RPMI7951 (cell line): ENCODE measurements at regions not wholly inside any gene's neighbourhood (a gene's known extent, or its start where the extent isn't known, plus 50 kb on each side); places are given as distances from the start of the nearest gene placed in this dataset.
A peak's percentile ranks its signal among the peaks of the same experiment; 100 is the strongest.

Experiments
- DNase-seq: peaks from one replicate; pipeline ENCODE4 v3.0.0-alpha.2; 2012; ENCODE audit warnings: low read depth

DNA sequence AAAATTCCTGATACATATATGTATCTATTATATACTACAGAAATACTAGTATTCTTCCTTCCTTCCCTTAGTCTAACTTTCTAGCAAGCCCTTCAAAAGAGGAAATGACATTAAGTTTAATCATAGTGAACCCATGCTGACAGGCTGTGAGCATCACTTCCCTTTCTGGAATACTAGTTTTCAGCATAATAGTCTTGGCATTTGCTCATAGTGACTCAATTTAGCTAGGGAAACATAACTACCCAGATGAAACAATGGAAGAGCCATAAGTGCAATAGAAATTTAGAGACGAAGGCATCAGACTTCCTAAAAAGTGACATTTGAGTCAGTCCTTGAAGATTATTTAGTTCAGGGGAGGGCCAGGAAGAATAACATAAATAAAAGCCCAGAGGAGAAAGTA lies 184.5 kb upstream of the CRY1 start:
- DNase-seq = peak; percentile 31

DNA sequence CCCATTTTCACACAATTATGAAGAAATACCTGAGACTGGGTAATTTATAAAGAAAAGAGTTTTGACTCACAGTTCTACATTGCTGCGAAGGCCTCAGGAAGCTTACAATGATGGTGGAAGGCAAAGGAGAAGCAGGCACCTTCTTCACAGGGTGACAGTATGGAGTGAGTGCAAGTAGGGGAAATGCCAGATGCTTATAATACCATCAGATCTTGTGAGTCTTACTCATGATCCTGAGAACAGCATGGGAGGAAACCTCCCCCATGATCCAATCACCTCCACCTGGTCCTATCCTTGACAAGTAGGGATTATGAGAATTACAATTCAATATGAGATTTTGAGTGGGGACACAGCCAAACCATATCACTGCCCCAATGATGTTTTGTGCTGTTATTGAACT lies 189.3 kb upstream of the CRY1 start:
- no peak for DNase-seq

DNA sequence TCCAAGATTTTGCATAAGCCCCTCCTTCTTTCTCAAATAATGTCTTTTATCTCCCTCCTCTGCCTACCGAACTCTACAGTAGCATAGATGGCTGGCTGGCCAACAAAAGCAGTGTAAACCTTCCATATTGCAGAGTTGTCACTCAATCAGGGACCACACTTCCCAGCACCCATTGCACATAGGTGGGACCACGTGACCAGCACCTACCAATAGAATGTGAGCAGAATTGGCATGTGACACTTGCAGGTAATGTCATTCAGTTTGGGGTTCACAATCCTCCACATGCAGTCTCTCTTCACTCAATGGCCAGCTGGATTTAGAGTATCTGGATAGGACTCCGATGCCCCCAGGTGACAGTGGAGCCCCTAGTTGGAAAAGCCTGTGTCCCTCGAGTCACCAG lies 190.3 kb upstream of the CRY1 start:
- no peak for DNase-seq

DNA sequence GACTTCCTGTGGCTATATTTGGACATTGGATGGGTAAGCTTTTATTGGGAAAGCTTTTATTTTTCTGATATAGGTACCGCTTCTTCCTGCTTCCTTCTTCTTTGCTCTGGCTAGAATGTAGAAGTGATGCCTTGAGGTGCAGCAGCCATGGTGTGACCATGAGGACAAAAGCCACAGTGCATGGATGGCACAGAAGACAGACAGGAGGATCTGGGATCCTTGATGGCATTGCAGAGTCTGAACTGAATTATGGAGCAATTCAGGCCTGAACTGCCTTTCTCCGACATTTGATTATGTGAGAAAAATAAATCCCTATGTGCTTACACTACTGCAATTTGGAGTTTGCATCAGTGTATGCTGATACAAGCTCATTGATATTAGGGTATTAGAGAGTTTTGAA lies 191.3 kb upstream of the CRY1 start:
- DNase-seq = no peak

DNA sequence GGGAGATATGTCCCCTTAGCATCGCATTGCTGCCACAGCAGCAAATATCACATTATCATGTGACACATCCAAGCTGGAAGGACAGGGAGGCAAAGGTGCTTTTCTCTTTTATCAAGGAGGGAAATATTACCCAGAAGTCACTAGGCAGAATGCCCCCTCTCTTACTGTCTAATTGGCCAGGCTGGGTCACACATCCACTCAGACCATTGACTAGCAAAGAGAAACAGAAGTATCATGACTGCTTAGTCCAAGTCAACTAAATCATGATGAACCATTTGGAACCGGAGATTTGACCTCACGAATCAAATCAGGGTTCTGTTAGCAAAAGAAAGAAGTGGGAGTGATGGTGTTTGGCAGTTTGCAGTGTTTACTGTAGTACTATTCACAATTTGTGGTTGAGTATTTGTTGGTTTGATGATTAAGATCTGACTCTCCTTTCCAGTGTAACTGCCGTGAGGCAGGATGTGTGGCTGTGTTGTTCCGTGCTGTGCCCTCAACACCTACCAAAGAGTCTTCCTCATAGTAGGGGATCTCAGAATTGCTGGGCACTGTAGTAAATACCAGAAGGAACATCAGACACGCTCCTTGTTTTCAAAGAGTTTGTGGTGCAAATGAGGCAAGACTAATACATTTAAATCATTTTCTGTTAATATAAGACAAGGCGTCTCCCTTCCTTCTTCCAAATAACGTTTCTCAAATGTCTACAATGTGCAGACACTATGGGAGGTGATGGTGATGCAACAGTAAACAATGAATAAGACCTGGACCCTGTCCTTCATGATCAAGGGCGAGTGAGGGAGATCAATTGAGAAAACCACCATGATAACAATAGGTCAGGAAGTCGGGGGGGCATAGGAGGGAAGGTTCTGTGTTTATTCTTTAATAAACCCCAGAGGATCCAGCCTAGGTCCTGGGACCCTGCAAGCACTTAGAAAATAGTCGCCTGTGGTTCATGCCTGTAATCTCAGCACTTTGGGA lies 194.4 kb upstream of the CRY1 start:
- DNase-seq = peak; percentile 35

DNA sequence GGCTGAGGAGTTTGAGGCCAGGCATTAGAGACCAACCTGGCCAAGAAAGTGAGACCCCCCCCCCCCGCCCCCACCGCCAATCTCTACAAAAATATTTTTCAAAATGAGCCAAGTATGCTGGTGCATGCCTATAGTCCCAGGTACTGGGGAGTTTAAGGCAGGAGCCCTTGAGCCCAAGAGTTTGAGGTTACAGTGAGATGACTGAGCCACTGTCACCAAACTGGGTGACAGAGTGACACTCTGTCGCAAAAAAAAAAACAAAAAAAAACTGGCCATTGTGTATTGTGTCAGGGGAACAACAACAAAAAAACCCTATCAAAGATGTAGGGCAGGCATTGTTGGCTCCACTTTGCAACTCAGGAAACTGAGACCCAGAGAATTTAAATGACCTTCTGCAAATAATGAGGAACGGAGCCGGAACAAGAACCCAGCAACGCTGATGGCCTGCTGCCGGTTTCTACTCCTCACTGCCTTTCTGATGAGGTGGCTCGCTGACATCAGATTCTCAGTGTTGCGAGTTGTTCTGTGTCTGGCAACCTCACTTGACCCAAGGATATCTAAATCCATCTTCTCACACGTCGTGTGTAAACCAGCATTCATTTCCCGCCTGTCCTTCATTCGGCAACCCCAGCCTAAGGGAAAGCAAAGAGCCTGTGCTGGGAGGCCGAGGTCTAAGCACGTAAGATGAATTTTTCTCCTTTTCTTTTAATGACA lies 195.2 kb upstream of the CRY1 start:
- peak; percentile 6 for DNase-seq

DNA sequence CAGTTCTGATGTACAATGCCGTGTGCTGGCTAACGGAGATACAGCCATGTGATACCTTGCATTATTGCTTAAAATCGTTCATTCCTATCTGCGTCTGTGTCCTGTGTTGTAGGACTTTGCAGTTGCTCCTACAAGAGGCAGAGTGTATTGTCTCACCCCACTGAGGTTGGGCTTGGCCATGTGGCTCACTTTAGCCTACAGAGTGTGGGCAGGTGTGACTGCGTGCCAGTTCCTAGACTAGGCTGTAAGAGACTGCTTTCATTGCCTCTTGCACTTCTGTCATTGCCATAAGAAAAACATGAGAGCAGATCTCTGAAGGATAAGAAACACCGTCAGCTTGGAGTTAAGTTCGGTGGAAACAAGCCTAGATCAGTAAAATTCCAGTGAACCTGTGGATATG lies 197.7 kb upstream of the CRY1 start:
- DNase-seq = no peak

DNA sequence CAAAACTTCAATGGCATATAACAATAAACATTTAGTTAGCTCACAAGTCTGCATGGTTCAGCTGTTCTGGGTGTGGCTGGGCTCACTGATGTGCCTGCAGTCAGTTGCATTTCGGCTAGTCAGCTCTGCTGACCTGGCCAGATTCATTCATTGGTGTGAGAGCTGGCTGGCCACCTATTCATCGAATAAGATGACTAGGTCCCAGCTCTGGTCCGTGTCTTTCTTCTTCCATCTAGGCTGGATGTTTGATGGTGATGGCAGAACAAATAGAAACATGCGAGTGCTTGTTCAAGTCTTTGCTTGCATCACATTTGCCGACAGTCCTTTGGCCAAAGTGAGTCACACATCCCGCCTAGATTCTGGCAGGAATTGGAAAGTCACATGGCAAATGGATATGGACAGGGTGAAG lies 203.3 kb upstream of the CRY1 start:
- peak; percentile 75 for DNase-seq

DNA sequence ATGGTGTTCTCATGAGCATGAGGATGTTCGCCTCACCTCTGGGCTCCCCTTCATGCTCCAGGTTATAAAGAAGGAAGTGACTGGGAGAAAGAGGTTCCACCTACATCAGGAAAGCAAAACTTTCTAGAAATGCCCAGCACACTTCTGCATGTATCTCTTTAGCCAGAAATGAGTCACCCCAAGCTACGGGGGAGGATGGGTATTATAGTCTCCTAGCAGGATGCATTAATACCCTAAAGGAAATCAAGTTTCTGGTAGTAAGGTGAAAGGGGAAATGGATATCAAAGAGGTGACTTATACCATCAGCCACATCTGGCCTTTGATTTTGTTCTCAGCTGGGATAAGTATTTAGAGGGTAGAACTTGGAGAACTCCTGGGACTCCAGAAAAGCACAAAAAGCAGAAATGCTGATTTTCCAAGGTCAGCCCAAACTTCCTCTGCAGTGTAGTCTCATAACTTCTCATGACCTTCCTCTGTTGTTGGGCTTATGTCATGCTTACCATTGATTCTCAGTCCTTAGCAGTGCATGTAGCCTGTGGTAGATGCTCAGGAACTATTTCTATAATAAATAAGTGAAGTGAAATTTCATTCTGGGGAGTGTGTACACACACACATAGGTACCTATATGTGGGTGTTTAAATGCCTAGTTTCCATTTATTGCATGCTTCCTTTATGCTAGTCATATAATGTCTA lies 209.4 kb upstream of the CRY1 start:
- no peak for DNase-seq

DNA sequence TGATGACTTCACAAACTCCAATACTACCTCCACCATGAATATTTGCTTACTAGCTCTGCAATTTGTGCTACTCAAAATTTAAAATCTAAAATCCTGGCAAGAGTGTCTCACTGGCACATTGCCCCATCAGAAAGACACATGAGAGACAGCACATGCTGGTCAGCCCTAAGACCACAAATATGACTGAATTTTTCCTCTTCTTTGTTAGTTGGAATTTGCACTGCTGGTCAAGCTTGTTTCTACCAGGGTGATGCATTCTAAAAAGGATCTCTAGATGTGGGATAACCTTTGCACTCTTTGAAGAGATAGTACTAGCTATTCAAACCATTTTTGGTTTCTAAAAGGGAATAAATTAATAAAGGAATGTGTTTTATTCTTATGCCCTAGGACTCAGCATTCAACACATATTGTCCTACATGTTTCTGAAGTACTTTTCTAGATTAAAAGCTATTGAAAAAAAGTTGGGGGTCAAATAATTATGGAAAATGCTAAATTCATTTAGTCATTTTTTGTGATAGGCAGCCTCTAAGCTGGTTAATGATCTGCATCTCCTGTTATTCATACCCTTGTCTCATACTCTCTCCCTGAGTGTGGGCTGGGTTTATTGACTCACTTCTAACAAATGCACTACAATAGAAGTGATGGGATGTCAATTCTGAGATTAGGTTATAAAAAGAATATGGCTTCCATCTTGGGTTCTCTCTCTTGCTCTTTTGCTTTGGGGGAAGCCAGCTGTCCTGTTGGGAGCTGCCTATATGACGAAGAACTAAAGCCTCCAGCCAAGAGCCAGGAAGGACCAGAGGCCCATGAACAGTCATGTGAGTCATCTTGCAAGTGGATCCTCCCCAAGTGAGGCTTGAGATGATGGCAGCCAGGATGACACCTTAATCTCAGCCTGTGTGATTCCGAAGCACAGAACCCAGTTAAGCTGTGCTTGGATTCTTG lies 211.5 kb upstream of the CRY1 start:
- DNase-seq = peak; percentile 53

DNA sequence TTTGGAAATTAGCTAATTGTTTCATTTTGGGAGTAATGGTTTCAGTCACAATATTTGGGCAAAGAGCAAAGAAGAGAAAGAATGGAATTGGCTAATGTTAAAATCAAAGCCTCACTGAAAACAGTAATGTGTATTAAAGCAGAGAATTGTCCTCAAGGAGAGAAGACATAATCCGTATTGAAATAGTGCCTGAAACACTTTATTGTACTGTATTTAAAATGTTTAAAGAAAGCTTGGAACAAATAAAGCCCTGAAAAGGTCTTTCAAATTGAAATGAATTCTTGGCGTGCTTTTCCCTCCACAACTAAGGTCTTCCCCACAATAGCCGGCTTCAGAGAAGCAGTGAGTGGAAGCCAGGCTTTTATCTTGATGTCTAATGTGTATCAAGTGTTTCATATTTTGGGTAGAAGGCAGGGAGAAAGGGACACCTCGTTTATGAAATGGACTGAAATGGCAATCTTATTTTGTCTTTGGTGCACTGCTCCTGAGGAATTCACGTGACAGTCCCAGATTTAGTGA lies 212.9 kb upstream of the CRY1 start:
- no peak for DNase-seq

DNA sequence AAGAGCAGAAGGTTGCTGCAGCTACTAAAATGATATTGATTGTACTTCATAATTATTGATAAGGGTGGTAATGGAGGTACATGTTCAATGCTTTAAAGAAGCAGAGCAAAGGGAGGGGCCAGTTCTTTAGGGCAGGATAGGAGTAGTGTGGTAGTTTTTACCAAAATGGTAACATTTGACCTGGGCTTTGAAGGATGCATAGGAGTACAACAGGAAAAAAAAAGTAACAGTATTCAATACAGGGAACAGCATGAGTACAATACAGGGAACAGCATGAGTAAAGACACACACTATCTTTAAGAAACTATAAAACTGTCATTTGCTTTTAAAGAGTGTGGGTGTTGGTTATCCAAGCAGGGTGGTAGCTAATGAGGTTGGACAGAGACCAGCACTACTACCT lies 215.0 kb upstream of the CRY1 start:
- DNase-seq = no peak

DNA sequence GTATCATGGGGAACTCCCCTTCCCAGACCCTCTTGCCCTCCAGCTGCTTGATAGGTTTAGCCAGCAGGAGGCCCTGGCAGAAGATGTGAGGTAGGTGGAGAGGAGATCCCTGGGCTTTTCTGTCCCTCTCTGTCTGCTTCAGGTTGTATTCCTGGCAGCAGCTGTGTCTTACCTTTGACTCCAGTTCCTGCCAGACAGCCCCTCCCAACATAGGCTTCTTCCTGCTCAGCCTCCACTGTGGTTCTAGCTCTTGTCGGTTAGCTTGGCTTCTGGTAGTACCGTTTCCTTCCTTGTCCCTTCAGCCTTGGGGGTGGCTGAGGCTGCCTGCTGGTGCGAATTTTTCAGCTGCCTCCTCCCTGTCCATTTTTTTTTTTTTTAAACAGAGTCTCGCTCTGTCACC lies 215.7 kb upstream of the CRY1 start:
- no peak for DNase-seq

DNA sequence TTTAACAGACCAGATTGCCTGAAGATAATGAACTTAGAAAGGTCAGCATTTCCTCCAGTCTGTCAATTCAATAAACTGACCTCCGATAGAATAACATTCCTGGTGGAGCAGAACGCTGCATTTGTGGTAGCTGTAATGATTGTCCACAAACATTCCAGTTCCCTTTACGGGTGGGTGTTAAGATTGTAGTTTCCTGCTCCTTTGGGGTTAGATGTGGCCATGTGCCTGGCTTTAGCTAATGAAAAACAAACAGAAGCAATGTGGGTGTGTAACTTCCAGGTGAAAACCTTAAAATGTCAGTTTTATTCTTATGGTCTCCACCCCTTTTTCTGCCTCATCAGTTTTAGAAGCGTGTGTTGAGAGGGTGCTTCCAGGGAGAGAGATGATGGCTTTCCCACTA lies 217.3 kb upstream of the CRY1 start:
- no peak for DNase-seq

DNA sequence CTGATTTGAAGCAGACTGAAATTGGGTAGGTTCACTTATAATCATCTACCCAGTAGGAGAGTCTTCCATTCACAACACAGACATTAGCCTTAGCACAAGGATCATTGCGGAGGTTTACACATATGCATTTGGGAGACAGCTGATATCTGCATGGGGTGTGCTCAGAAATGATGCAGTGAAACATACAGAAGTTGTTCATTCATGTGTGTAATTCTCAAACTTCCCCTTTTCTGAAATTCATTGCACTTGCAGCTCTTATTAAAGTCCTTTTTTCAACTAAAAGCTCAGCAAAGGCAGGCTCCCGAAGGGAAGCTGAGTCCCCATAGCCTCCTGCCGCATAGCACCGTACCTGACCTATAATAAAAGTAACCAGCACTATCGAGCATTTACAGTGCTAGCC lies 218.3 kb upstream of the CRY1 start:
- no peak for DNase-seq

DNA sequence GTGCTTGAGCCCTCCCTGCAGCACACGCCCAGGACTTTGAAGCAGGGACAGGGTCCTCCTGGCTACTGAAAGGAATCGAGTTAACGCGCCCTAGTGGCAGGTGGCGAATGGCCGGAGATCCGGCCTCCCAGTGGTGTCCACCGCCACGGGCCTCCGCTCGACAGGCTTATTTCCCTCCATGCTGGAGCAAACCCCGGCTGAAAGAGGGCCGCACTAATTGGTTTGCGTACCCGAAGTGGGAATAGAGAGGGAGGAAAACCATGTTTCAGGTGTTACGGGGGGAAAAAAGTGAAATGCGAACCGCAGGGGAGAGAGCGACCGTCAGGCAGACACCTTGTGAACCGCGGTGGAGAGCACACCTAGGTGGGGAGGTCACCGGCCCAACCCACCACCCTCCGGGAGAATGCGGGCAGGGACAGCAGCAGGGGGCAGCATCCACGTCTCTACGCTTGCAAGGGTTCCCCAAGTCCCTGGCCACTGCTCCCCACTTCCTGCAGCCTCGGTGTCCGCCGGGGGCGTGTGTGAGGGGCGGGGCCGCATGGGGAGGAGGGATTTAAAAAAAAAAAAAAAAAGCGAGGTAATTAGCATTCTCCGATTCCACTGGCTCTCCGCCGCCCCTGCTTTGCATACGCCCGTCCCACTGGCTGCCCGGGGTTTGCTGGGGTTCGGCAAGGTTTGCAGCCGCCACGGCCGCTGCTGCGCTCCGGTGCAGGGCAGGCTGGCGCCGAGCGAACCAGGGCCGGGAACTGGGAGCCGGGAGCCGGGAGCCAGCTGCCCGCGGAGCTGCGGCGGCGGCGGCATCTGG lies 224.6 kb upstream of the CRY1 start:
- DNase-seq = peak; percentile 85

DNA sequence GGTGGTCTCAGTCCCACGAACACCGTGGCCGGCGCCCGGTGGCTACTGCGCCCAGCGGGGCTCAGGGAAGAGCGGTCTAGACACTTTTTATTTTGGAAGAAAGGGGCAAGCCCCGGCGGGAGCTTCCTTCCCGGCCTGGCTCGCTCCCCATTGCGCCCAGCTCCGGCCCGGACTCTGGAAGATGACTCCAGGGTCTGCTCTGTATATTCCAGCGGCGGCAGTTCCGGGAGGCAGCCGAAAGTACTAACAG lies 225.1 kb upstream of the CRY1 start:
- no peak for DNase-seq

DNA sequence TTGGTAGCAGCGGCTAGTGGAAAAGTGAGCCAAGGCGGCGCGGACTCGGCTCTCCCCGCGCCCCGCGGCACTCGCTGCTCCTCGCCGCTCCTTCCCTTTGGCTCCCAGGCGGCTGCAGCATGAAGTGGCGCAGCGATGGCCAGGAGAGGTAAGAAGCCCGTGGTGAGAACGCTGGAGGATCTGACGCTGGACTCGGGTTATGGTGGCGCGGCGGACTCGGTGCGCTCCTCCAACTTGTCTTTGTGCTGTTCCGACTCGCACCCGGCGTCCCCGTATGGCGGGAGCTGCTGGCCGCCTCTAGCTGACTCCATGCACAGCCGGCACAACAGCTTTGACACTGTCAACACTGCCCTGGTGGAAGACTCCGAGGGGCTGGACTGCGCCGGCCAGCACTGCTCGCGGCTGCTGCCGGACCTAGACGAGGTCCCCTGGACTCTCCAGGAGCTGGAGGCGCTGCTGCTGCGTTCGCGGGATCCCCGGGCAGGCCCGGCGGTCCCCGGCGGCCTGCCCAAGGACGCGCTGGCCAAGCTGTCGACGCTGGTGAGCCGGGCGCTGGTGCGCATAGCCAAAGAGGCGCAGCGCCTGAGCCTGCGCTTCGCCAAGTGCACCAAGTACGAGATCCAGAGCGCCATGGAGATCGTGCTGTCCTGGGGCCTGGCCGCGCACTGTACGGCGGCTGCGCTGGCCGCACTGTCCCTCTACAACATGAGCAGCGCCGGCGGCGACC lies 225.6 kb upstream of the CRY1 start:
- DNase-seq = peak; percentile 39

DNA sequence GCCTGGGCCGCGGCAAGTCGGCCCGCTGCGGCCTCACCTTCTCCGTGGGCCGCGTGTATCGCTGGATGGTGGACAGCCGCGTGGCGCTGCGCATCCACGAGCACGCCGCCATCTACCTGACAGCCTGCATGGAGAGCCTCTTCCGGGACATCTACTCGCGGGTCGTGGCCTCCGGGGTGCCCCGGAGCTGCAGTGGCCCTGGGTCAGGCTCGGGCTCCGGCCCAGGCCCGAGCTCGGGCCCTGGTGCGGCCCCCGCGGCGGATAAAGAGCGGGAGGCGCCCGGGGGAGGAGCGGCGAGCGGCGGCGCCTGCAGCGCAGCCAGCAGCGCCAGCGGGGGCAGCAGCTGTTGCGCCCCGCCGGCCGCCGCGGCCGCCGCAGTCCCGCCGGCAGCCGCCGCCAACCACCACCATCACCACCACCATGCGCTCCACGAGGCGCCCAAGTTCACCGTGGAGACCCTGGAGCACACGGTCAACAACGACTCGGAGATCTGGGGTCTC lies 226.2 kb upstream of the CRY1 start:
- no peak for DNase-seq
